ENCODE measurements at regions not wholly inside any gene's neighbourhood (a gene's known extent, or its start where the extent isn't known, plus 50 kb on each side); places are given as distances from the start of the nearest gene placed in this dataset.
"Not testable (repeated sequence)": the region's sequence is repeated elsewhere in the genome, so short reads cannot be mapped to it uniquely, and the experiment has no call there.

DNA sequence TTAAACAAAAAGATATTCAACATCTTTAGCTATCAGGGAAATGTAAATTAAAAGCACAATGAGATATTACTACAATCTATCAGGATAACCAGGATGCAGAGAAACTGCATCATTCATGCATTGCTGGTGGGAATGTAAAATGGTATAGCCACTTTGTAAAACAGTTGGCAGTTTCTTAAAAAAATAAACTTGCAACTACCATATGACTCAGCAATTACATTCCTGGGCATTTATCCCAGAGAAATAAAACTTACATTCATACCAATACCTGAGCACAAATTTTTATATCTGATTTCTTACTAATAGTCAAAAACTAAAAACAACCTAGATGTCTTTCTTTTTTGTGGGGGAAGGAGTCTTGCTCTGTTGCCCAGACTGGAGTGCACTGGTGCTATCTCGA lies 190.3 kb upstream of the TAB2 start:
- no peak for DNase-seq

DNA sequence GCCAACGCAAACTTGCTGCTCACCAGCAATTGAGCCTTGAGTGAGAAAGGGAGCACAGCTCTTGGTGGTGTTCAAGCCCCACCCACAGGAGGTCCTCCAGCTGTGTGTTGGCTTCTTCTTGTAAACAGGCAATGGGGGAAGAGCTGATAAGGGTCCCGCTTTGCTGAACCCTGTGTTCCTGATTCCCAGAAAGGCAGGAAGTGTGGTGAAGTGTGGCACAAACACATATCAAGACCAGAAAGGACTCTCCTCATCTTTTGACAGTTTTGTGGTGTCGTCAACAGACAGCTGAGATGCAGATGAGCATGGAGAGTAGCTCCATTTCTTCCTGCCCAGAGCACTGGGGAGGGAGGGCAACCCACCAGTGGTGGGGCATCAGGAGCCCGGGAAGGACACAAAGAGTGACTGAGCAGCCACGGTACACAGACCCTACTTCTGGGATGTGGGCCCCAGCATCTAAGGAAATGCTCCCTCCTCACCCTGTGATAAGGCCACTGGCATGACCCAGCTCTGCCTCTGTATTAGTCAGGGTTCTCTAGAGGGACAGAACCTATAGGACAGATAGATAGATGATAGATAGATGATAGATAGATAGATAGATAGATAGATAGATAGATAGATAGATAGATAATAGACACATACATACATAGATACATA lies 188.9 kb upstream of the TAB2 start:
- DNase-seq, result no peak

DNA sequence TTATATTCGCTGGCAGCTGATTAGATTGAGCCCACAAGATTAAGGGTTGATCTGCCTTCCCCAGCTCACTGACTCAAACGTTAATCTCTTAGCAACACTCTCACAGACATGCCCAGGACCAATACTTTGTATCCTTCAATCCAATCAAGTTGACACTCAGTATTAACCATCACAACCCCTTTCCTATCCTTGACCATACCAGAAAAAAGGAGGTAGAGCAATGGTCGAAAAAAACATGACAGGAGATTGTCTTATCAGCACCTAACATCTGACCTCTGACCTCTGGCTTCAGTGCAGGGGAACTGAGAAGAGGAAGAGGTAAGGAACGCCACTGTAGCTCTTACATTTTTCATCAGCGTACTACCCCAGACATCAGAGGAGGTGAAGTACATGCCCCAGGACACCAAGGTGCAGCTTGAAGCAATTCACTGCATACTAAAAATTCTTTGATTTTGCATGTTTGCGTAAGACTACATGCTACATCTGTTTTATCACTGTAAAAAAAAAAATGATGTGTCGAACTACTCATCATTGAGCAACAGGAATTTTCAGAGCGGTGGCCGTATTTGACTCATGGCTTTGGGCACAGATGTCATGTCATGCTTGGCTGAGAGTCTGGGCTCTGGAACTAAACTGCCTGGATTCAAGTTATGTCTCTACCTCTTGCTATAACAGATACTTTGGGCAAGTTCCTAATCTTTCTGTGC lies 188.0 kb upstream of the TAB2 start:
- no peak for DNase-seq

DNA sequence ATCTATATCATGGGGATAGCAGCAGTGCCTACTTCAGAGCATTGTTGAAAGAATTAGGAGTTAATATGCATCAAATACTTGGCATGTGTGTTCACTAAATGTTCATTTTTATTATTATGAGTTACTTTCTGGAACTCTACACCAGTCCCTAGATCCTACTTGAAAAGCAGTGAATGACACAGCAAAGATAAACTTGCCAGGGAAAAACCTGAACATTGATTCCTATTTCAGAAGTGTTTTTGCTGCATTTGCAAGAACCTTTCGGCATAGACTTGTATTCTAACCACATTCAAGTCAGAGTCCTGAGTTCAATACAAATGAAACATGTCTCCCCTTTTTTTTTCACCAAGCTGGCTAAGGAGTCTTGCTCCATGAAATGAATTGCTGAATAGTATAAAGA lies 187.4 kb upstream of the TAB2 start:
- DNase-seq, result no peak

GRCh38 chr6:149130508-149130907 lies 187.0 kb upstream of the TAB2 start:
- DNase-seq, result no peak

- no peak for DNase-seq
Measured at GRCh38 chr6:149131891-149132290, 185.6 kb upstream of the TAB2 start.

DNA sequence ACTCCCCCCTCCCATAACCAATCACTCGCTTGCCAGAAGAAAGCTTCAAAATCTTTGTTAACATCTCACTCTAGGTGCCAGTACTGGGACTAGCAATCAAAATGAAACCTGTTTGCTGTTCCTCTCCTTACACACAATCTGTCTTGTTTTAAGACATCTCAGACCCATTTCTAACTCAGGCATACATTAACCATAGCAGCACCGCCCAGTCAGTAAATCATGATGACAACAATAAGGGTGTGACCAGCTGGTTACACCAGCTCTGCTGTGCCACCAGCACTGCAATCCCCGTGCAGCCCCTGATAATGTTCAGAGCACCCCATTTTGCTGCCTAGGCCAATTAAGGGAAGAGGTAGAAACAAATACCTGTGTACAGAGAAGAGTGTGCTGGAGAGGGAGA lies 185.2 kb upstream of the TAB2 start:
- no peak for DNase-seq

DNA sequence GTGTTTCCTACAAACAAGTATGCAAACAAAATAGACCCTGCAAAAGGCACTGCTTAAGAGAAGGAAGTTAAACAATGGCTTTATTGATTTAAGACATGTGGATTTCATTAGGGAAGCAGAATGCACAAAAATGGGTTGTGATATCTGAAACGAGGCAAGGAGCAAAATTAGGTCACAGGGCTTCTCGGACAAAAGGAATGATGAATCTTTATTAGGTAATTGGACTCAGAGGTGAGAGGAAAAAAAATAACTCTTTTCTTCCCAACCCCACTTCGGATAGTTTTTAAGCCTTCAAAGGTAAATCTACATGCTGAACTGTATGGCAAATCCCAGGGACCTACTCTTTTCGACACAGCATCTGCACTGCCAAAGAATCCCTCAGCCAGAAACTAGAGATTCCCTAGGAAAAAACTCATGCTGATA lies 183.0 kb upstream of the TAB2 start:
- no peak for DNase-seq

DNA sequence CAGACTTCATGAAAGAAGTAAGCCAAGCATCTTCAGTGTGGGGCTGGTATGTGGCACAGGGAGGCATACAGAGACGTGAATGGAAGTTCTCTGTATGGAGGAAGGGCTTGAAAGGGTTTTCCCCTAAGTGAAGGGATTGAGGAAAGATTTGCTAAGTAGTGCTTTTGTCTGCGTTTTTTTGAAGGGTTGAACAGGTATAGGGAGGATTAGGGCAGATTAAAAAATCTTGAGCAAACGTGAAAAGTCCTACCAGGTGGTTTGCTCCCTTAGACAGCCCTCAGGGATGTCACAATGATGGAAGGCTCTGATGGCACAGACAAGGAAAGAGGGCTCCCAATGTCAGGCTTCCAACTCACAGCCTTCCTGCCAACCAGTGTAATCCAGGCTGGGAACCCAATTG lies 181.7 kb upstream of the TAB2 start:
- no peak for DNase-seq

- no peak for DNase-seq
Measured at GRCh38 chr6:149136273-149136912, 181.1 kb upstream of the TAB2 start.

GRCh38 chr6:149136913-149137286 lies 180.6 kb upstream of the TAB2 start:
- no peak for DNase-seq

GRCh38 chr6:149137594-149137993 lies 179.9 kb upstream of the TAB2 start:
- no peak for DNase-seq

DNA sequence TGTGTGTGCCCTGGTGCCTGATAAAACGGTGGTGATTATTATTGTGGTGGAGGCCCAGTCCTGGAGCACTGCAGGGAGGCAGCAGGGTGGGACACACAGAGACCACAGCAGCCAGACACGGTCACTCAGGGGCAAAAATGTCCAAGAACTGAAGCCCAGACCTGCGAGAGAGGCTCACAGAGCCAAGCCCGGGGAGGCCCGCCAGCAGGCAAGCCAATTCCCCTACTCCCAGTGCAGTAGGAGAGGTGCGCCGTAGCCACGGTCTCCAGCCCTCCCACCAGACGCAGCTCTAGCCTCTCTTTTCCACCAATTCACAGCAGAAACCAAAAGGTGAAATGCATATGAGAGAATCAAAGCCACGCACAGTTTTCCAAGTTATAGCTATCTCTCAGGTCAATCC lies 179.4 kb upstream of the TAB2 start:
- no peak for DNase-seq

GRCh38 chr6:149138699-149139294 lies 178.7 kb upstream of the TAB2 start:
- DNase-seq, result no peak

GRCh38 chr6:149139782-149140136 lies 177.8 kb upstream of the TAB2 start:
- no peak for DNase-seq

- no peak for DNase-seq
Measured at GRCh38 chr6:149140137-149140909, 177.2 kb upstream of the TAB2 start.

GRCh38 chr6:149140910-149141290 lies 176.6 kb upstream of the TAB2 start:
- no peak for DNase-seq

GRCh38 chr6:149142924-149143429 lies 174.5 kb upstream of the TAB2 start:
- no peak for DNase-seq

DNA sequence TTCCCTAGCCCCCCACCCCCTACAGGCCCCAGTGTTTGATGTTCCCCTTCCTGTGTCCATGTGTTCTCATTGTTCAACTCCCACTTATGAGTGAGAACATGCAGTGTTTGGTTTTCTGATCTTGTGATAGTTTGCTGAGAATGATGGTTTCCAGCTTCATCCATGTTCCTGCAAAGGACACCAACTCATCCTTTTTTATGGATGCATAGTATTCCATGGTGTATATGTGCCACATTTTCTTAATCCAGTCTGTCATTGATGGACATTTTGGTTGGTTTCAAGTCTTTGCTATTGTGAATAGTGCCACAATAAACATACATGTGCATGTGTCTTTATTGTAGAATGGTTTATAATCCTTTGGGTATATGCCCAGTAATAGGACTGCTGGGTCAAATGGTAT lies 171.7 kb upstream of the TAB2 start:
- DNase-seq, result not testable (repeated sequence)

DNA sequence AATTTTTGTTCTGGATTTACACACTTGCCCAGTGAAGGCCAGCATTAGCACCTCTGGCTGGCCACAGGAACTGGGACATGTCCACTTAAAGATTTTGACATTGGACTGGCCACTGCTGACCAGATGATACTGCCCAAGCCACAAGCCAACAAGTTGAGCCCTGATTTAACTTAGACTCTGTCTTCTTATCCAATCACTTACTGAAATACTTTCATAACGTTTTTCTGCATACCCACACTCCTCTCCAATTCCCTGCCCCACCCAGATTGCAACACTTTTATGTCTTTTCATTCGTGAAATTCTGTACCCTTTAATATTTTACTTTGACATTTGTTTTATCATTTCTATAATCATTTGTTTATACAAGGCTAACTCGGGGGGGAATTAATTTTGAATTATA lies 170.3 kb upstream of the TAB2 start:
- no peak for DNase-seq

DNA sequence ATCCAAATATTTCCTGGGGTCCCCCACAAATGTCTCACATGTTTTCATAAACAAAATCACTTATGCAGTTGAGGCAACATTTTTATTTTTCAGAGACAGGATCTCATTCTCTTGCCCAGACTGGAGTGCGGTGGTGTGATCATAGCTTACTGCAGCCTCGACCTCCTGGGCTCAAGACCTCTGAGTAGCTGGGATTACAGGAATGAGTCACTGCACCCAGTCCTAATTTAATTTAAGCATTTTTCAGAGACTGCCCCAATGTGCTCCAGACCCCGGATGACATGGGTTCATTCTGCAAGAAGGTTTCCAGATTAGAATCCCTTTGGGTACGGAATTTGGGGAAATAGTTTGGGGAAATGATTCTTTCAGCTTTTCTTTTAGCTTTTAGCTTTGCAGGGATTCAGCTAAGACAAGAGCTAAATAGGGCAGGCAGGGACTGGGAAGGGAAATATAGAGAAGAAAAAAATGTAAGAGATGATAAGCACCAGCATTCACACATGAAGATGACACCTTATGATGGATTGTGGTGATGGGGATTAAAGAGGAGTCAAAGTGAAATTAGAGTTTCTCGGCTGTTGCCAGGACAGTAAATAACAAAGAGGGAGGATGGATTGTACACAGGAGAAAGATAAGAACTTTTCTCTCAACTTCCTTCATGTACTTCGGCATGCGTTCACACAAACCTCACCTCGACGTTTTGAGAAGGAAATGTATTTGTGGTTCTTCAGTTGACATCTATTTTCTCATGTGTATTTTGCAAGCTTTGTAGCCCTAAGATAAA lies 169.4 kb upstream of the TAB2 start:
- DNase-seq, result no peak

- no peak for DNase-seq
Measured at GRCh38 chr6:149149653-149150052, 167.9 kb upstream of the TAB2 start.
